HUES6 (cell line): ENCODE measurements at regions not wholly inside any gene's neighbourhood (a gene's known extent, or its start where the extent isn't known, plus 50 kb on each side); places are given as distances from the start of the nearest gene placed in this dataset.
"Not testable (repeated sequence)": the region's sequence is repeated elsewhere in the genome, so short reads cannot be mapped to it uniquely, and the experiment has no call there.

Experiments
- H3K27ac ChIP-seq: 2 replicates; pipeline ENCODE4 v1.7.0; 2013; ENCODE audit warnings: low read depth, mild to moderate bottlenecking, low read length, inconsistent platforms
- H3K27me3 ChIP-seq: 2 replicates; pipeline ENCODE4 v1.6.1; 2013; ENCODE audit warnings: low read length; ENCODE audit not compliant: control insufficient read depth, insufficient read depth
- H3K36me3 ChIP-seq: 2 replicates; pipeline ENCODE4 v1.6.1; 2013; ENCODE audit warnings: low read length; ENCODE audit not compliant: control insufficient read depth, insufficient read depth
- H3K4me1 ChIP-seq: 2 replicates; pipeline ENCODE4 v1.6.1; 2013; ENCODE audit warnings: low read length; ENCODE audit not compliant: control insufficient read depth, insufficient read depth
- H3K4me3 ChIP-seq: 2 replicates; pipeline ENCODE4 v1.5.1; 2013; ENCODE audit warnings: low read depth, low read length
- H3K9ac ChIP-seq: one replicate; pipeline ENCODE4 v1.6.1; 2013; ENCODE audit warnings: mild to moderate bottlenecking, low read length
- H3K9me3 ChIP-seq: 2 replicates; pipeline ENCODE4 v1.6.1; 2013; ENCODE audit warnings: low read depth, low read length; ENCODE audit not compliant: control insufficient read depth, insufficient read depth

DNA sequence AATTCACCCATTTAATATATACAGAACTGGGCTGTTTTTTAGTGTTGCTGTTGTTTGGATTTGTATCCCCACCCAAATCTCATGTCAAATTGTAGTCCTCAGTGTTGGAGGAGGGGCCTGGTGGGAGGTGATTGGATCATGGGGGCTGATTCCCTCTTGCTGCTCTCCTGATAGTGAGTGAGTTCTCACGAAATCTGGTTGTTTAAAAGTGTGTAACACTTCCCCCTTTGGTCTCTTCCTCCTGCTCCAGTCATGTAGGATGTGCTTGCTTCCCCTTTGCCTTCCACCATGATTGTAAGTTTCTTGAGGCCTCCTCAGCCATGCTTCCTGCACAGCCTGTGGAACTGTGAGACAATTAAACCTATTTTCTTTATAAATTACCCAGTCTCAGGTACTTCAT, 141.6 kb upstream of the AADAT start:
- H3K9ac ChIP-seq, result no peak overlapping the region
- no peaks in the 10 kb centered on the region for H3K36me3 ChIP-seq
- H3K27me3 ChIP-seq, result no peaks in the 10 kb centered on the region
- H3K27ac ChIP-seq, result no peak overlapping the region
- peaks cover 3% of the 10 kb centered on the region; the same call in 1 of the 2 replicates for H3K4me1 ChIP-seq
- H3K4me3 ChIP-seq, result no peak overlapping the region
- no peaks in the 10 kb centered on the region for H3K9me3 ChIP-seq

DNA sequence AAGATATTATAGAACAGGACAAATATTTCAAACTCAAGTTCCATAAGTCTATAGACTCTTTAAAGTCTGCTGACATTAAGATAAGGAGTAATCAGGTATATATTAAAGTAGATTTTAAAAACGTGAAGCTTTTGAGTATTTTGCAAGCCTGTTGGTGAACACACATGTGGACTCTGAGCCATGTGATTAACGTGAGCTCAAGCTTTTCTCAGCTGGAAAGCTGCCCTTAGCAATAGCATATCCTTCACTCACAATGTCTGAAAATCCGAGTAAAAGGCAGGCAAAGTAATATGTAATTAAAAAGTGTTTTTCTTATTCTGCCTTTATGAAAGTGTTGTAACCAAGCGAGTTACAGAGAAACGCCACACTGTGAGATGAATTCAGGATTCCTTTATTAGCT, 140.5 kb upstream of the AADAT start:
- no peaks in the 10 kb centered on the region for H3K36me3 ChIP-seq
- no peaks in the 10 kb centered on the region for H3K27me3 ChIP-seq
- no peaks in the 10 kb centered on the region for H3K9me3 ChIP-seq
- H3K4me3 ChIP-seq, result no peak overlapping the region
- H3K4me1 ChIP-seq, result peaks cover 3% of the 10 kb centered on the region
- H3K9ac ChIP-seq, result no peak overlapping the region
- H3K27ac ChIP-seq, result no peak overlapping the region

DNA sequence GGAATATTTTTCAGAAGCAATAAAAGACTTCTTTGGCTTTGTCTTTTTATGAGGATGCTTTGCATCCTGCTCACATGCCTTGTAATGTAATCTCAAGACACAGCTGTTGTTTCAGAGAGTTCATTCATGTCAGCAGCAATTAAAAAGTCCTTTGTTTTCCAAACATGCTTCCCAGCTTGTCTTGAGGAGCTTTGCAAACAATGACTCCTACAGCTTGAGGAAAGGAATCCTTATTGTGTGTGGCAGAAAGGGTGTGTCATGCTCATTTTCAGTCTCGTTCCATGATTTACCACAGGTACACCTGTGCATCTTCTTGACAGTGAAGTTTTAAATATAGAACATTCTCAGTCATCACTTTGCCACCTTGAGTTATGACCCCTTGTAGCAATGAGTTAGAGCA, 139.2 kb upstream of the AADAT start:
- H3K36me3 ChIP-seq, result no peaks in the 10 kb centered on the region
- no peak overlapping the region for H3K9ac ChIP-seq

DNA sequence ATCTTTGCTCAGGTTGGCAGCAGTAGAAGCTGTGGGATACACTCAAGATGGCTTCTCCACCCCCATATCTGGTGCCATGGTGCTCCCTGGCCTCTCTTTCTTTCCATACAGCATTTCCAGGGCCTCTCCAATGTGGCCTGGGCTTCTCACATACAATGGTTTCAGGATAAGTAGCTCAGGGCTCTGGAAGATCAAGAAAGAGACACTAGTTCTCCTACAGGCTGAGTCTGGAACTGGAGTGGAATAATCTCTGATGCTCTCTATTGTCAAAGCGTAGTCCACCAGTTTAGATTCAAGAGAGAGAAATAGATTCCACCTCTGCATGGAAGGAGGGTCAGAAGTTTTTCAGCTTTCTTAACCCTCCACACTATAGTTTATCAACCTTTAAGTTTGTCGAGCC, 138.2 kb upstream of the AADAT start:
- H3K4me3 ChIP-seq, result no peak overlapping the region
- H3K36me3 ChIP-seq, result no peaks in the 10 kb centered on the region
- H3K9ac ChIP-seq, result no peak overlapping the region
- H3K4me1 ChIP-seq, result peaks cover 3% of the 10 kb centered on the region
- no peak overlapping the region for H3K27ac ChIP-seq
- H3K9me3 ChIP-seq, result no peaks in the 10 kb centered on the region
- no peaks in the 10 kb centered on the region for H3K27me3 ChIP-seq

More for the DNA sequence above, 139.2 kb upstream of the AADAT start:
- no peaks in the 10 kb centered on the region for H3K9me3 ChIP-seq
- no peak overlapping the region for H3K27ac ChIP-seq
- H3K27me3 ChIP-seq, result no peaks in the 10 kb centered on the region
- H3K4me1 ChIP-seq, result peaks cover 3% of the 10 kb centered on the region
- no peak overlapping the region for H3K4me3 ChIP-seq

DNA sequence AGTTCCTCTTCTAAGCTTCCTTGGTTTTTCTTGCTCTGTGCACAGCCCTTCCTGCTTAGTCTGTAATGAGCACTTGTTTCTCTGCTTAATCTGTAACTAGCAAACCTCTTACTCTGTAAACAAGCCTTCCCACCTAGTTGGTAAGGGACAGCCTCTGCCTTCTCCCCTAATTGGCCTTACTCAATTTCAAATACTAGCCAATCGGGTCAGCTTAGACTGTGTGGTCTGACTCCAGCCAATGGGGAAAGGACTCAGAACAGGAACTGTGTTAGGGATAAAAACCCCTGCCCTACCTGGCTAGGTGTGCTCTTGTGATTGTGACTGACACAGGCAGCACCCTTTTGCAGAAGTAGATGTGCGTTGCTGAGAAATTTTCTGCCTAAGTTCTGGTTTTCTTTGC, 136.5 kb upstream of the AADAT start:
- no peak overlapping the region for H3K27ac ChIP-seq
- H3K36me3 ChIP-seq, result peaks cover 3% of the 10 kb centered on the region; the same call in 1 of the 2 replicates
- peaks cover 3% of the 10 kb centered on the region for H3K4me1 ChIP-seq
- no peaks in the 10 kb centered on the region for H3K27me3 ChIP-seq
- H3K9ac ChIP-seq, result no peak overlapping the region
- peaks cover 15% of the 10 kb centered on the region for H3K9me3 ChIP-seq
- H3K4me3 ChIP-seq, result no peak overlapping the region

DNA sequence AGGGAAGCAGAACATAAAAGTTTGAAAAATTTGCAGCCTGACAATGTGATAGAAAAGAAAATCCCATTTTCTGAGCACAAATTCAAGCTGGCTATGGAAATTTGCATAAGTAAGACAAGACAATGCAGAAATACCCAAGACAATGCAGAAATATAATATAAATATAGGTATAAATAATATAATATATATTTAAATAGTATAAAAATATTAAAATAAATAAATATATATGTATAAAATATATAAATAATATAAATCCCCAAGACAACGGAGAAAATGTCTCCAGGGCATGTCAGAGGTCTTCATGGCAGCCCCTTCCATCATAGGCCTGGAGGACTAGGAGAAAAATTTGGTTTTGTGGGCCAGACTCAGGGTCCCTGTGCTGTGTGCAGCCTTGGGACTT, 125.0 kb upstream of the AADAT start:
- Histone ChIP-seq H3K4me3 (no peak overlapping the region), H3K27ac (no peak overlapping the region), H3K27me3 (no peaks in the 10 kb centered on the region), H3K36me3 (peaks cover 51% of the 10 kb centered on the region; the same call in 1 of the 2 replicates), H3K9me3 (peaks cover 54% of the 10 kb centered on the region), H3K4me1 (no peaks in the 10 kb centered on the region), H3K9ac (no peak overlapping the region)

DNA sequence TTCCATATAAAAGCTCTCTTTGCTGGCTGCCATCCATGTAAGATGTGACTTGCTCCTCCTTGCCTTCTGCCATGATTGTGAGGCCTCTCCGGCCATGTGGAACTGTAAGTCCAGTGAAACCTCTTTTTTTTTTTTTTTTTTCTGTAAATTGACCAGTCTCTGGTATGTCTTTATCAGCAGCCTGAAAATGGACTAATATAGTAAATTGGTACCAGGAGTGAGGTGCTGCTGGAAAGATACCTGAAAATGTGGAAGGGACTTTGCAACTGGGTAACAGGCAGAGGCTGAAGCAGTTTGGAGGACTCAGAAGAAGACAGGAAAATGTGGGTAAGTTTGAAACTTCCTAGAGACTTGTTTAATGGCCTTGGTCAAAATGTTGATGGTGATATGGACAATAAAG, 124.3 kb upstream of the AADAT start:
- Histone ChIP-seq H3K27ac (no peak overlapping the region), H3K9me3 (peaks cover 52% of the 10 kb centered on the region), H3K9ac (no peak overlapping the region), H3K4me1 (no peaks in the 10 kb centered on the region), H3K27me3 (no peaks in the 10 kb centered on the region), H3K4me3 (no peak overlapping the region), H3K36me3 (peaks cover 48% of the 10 kb centered on the region; the same call in 1 of the 2 replicates)

DNA sequence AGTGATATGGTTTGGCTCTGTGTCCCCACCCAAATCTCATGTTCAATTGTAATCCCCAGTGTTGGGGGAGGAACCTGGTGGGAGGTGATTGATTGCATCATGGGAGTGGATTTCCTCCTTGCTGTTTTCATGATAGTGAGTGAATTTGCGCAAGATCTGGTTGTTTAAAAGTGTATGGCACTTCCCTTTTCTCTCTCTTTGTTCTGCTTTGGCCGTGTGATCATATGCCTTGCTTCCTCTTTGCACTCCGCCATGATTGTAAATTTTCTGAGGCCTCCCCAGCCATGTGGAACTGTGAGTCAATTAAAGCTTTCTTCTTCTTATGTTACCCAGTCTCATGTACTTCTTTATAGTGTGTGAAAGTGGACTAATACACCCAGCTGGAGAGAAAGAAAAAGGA, 113.0 kb upstream of the AADAT start:
- Histone ChIP-seq H3K36me3 (peaks cover 76% of the 10 kb centered on the region; the same call in 1 of the 2 replicates), H3K27me3 (no peaks in the 10 kb centered on the region), H3K9ac (no peak overlapping the region), H3K9me3 (peaks cover 56% of the 10 kb centered on the region; the same call in 1 of the 2 replicates), H3K4me1 (no peaks in the 10 kb centered on the region), H3K27ac (no peak overlapping the region), H3K4me3 (no peak overlapping the region)

DNA sequence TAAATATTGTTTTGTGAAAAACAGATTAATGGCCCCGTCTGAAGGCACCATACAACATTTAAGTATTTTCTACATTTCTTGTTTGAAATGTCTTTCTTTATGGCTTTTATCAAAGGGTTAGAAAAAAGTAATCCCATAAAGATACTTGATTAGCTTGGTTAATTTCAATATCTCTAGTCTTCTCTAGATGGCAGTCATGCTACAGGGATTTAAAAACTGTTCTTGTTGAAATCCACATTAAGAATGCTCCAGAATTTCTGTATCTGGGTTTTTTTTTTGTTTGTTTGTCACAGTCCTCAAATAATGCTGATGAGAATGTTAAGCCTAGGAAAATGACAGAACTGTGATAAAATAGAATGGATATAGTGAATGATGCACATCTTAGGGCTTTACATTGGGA, 109.0 kb upstream of the AADAT start:
- H3K27me3 ChIP-seq, result no peaks in the 10 kb centered on the region
- H3K9ac ChIP-seq, result no peak overlapping the region
- peaks cover 26% of the 10 kb centered on the region; the same call in 1 of the 2 replicates for H3K9me3 ChIP-seq
- H3K36me3 ChIP-seq, result peaks cover 61% of the 10 kb centered on the region; the same call in 1 of the 2 replicates
- no peaks in the 10 kb centered on the region for H3K4me1 ChIP-seq
- H3K27ac ChIP-seq, result no peak overlapping the region
- H3K4me3 ChIP-seq, result no peak overlapping the region

DNA sequence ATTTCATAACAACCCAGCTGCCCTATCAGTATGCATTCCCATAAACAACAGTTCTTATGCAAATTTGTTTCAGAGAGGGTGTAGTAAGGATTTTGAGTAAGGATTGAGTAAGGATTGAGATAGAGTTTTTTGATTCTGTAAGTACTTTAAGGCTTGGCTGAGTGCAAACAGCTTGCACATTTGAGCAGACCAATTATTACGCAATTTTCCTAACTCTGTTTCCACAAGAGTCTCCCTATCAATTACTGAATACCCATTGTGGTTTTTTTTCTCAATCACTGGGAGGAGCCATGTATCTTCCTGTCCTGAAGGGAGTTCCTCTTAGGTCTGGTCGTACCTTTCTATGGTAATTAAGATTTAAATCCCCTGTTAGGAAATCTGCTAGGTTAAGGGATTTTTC, 105.0 kb upstream of the AADAT start:
- H3K4me1 ChIP-seq, H3K27me3 ChIP-seq, H3K27ac ChIP-seq, H3K9ac ChIP-seq, H3K9me3 ChIP-seq, H3K4me3 ChIP-seq: not testable (repeated sequence)
- peaks cover 37% of the 10 kb centered on the region; the same call in 1 of the 2 replicates for H3K36me3 ChIP-seq

DNA sequence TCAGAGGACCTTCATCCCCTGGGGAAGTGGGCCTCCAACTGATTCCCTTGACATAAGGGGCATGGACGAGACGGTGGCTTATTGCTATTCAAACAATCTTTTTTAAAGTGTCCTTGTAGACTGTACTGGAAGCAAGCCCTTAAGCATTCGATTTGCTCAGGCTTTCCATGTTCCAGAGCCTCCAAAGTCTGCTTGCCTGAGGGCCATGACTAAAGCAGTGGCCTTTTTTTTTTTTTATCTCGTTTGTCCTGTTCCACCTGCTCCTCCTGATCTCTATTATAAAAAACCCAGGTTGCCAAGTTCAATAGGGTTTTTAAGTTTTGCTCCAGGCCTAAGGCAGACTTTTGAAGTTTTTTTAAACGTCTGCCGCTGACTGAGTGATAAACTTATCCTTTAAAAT, 103.7 kb upstream of the AADAT start:
- Histone ChIP-seq H3K36me3 (peaks cover 37% of the 10 kb centered on the region; the same call in 1 of the 2 replicates), H3K4me1 (no peaks in the 10 kb centered on the region)

DNA sequence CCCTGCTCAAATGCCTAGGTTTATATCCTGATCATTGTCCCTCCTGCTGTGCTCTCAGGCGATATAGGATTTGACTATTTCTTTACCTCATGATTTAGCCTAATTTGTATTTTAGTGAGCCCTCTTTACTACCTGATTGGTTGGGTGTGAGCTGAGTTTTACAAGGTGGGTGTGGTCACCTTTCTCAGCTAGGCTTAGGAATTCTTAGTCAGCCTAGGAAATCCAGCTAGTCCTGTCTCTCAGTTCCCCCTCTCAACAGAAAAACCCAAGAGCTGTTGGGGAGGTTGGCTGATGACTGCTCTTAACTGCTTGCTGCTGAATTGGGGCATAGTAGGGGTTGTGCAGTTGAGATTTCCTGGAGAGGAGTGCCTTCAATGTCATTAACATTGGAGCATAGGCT, 100.5 kb upstream of the AADAT start:
- H3K9ac ChIP-seq, result no peak overlapping the region

More for the DNA sequence above, 103.7 kb upstream of the AADAT start:
- H3K27ac ChIP-seq, result no peak overlapping the region
- no peaks in the 10 kb centered on the region for H3K9me3 ChIP-seq
- H3K27me3 ChIP-seq, result no peaks in the 10 kb centered on the region
- no peak overlapping the region for H3K9ac ChIP-seq
- no peak overlapping the region for H3K4me3 ChIP-seq

More for the DNA sequence above, 100.5 kb upstream of the AADAT start:
- Histone ChIP-seq H3K27ac (no peak overlapping the region), H3K27me3 (no peaks in the 10 kb centered on the region), H3K9me3 (no peaks in the 10 kb centered on the region), H3K4me3 (no peak overlapping the region), H3K4me1 (0 out of 2 replicates have a peak, but pooled peaks cover 5% of the 10 kb centered on the region), H3K36me3 (peaks cover 20% of the 10 kb centered on the region; the same call in 1 of the 2 replicates)
